Esophagus squamous epithelium (tissue), 4 donors: ENCODE measurements at regions not wholly inside any gene's neighbourhood (a gene's known extent, or its start where the extent isn't known, plus 50 kb on each side); places are given as distances from the start of the nearest gene placed in this dataset.

ENCODE experiments used
- POLR2A ChIP-seq, 4 donors: fragments of 450-650 bp; IDR thresholded peaks; one replicate each; pipeline ENCODE4 v1.6.1; 2017; ENCODE audit warnings: antibody characterized with exemption in 4 of 4, mild to moderate bottlenecking in 4 of 4, moderate library complexity in 3 of 4
- TF ChIP-seq, protein P1 (sequence below), 6 experiments: fragments of 450-650 bp in 4 of 6; fragments of 200-600 bp in 2 of 6; sonication (generic) in 2 of 6; IDR thresholded peaks; one replicate each; pipeline ENCODE4 v1.5.1; 2016 to 2019; ENCODE audit warnings: antibody characterized with exemption in 6 of 6, mild to moderate bottlenecking in 4 of 6, moderate library complexity in 4 of 6

DNA sequence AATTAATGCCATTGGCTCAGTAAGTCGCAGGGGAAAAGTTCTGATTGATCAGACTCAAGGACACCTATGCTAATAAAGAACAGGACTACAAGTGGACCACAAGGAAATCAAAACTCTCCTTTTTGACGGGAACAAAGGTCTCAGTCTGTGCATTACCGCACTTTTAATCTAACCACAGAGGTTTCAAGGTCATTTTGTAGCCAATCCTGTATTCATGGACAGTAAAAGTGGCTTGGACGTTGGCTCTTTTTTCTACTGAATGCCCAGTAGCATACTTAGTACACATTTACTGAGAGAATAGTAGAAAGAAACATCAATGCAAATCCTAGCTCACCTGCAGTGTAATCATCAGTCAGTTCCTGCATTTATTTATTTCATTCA is 471.9 kb downstream of the PID1 start:
- no peak for TF ChIP-seq POLR2A (IDR thresholded peaks at IDR 0.05)
- TF ChIP-seq, protein P1, sequence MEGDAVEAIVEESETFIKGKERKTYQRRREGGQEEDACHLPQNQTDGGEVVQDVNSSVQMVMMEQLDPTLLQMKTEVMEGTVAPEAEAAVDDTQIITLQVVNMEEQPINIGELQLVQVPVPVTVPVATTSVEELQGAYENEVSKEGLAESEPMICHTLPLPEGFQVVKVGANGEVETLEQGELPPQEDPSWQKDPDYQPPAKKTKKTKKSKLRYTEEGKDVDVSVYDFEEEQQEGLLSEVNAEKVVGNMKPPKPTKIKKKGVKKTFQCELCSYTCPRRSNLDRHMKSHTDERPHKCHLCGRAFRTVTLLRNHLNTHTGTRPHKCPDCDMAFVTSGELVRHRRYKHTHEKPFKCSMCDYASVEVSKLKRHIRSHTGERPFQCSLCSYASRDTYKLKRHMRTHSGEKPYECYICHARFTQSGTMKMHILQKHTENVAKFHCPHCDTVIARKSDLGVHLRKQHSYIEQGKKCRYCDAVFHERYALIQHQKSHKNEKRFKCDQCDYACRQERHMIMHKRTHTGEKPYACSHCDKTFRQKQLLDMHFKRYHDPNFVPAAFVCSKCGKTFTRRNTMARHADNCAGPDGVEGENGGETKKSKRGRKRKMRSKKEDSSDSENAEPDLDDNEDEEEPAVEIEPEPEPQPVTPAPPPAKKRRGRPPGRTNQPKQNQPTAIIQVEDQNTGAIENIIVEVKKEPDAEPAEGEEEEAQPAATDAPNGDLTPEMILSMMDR (IDR thresholded peaks at IDR 0.05): no peak
